ENCODE measurements at regions not wholly inside any gene's neighbourhood (a gene's known extent, or its start where the extent isn't known, plus 50 kb on each side); places are given as distances from the start of the nearest gene placed in this dataset.

DNA sequence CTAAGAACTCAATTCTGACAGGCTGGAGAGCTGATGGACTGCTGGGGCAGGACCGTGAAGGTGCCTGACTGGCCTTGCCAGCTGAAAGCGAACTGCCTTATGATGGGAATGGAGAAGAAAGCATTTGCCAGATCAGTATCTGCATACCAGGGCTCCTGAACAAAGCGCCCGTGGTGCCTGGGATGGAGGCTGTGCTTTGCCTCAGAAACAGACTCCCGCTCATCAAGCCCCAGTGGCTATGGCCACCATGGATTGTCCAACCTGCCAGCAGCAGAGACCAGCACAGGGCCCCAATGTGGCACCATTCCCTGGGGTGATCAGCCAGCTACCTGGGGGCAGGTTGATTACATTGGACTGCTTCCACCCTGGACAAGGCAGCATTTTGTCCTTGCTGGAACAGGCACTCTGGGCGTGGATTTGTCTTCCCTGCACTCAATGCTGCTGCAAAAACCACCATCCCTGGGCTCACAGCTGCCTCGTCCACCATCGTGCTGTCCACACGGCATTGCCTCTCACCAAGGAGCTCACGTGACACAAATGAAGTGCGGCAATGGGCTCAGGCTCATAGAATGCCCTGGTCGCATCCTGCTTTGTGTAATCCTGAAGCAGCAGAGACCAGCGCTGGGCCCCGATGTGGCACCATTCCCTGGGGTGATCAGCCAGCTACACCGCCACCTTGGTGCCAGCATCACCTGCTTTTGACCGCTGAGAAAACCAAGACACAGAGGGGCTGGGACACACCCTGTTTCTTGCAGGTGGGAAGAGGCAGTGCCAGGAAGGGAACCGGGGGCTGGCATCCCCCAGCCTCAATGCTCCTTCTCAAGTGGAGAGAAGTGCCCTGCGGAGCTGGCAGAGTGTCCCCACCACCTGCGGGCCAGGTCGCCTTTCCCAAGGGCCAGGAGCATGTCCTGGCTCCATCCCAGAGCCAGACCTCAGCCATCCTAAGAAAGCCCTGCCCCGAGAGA is 1367.5 kb downstream of the BRD1 start:
- Histone ChIP-seq H3K36me3 (ENCODE audit: low read depth) (no peaks in the 10 kb centered on the region), H3K4me3 (no peak overlapping the region), H2AFZ (no peak overlapping the region), H3K27me3 (replicated peaks; ENCODE audit: insufficient read depth) (no peaks in the 10 kb centered on the region), H4K20me1 (ENCODE audit: insufficient read depth) (no peaks in the 10 kb centered on the region), H3K9me2 (ENCODE audit: insufficient read depth) (no peaks in the 10 kb centered on the region), H3K4me2 (ENCODE audit: unreplicated experiment) (no peak overlapping the region), H3K27ac (no peak overlapping the region), H3K4me1 (ENCODE audit: insufficient read depth) (peaks cover 5% of the 10 kb centered on the region), H3K9me3 (ENCODE audit: low read depth) (no peaks in the 10 kb centered on the region), H3K79me2 (ENCODE audit: insufficient read depth) (no peaks in the 10 kb centered on the region), H3F3A (ENCODE audit: insufficient read depth) (peaks cover 7% of the 10 kb centered on the region; the same call in 1 of the 2 replicates), H3K9ac (no peak overlapping the region)
- no peak for DNase-seq
- in situ Hi-C loops (cut with MboI) = no loop called here
- 73% methylated on average over 21 of the region's 21 CpGs for WGBS, 2 experiments (ENCODE audit: low coverage in 1 of 2, low lambda C conversion rate in 2 of 2, missing lambda C conversion rate in 2 of 2)
- no peak for TF ChIP-seq EZH2 (IDR thresholded peaks at IDR 0.05; ENCODE audit: insufficient read depth, poor library complexity, severe bottlenecking)

DNA sequence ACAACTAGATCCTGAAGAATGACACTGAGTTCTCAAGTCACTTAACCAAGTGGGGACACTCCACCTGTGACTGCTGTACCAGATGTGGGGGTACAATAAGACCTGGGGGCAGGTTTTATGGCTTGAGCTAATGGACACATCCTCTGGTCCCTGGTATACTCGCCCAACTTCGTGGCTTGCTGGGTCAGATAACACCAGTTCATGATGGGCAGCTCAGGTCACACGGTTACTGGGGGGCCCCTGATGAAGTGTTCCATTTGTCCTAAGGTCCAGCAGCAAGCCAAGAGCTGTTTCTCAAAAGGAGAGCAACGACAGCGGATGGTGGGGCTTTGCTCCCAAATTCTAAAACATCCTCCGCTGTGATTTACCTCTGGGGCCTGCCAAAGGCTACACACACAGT is 1368.4 kb downstream of the BRD1 start:
- 75 to 76% methylated on average over 6 of the region's 6 CpGs for WGBS, 2 experiments (ENCODE audit: low coverage in 1 of 2, low lambda C conversion rate in 2 of 2, missing lambda C conversion rate in 2 of 2)
- in situ Hi-C loops (cut with MboI) = no loop called here
- H3K9ac ChIP-seq = no peak overlapping the region
- no peak overlapping the region for H3K27ac ChIP-seq
- no peak overlapping the region for H3K4me3 ChIP-seq
- no peaks in the 10 kb centered on the region for H3K9me2 ChIP-seq (ENCODE audit: insufficient read depth)
- no peak for TF ChIP-seq EZH2phosphoT487 (IDR thresholded peaks at IDR 0.05; ENCODE audit: insufficient read depth, low read depth)
- no peak for TF ChIP-seq EZH2 (IDR thresholded peaks at IDR 0.05; ENCODE audit: insufficient read depth, poor library complexity, severe bottlenecking)
- H3K27me3 ChIP-seq (replicated peaks; ENCODE audit: insufficient read depth) = no peaks in the 10 kb centered on the region
- H3K9me3 ChIP-seq (ENCODE audit: low read depth) = no peaks in the 10 kb centered on the region
- H4K20me1 ChIP-seq (ENCODE audit: insufficient read depth) = no peaks in the 10 kb centered on the region
- H3K79me2 ChIP-seq (ENCODE audit: insufficient read depth) = no peaks in the 10 kb centered on the region
- no peak overlapping the region for H2AFZ ChIP-seq
- peaks cover 7% of the 10 kb centered on the region; the same call in 1 of the 2 replicates for H3F3A ChIP-seq (ENCODE audit: insufficient read depth)
- DNase-seq = no peak
- H3K36me3 ChIP-seq (ENCODE audit: low read depth) = no peaks in the 10 kb centered on the region
- H3K4me1 ChIP-seq (ENCODE audit: insufficient read depth) = peaks cover 5% of the 10 kb centered on the region
- H3K4me2 ChIP-seq (ENCODE audit: unreplicated experiment) = no peak overlapping the region

DNA sequence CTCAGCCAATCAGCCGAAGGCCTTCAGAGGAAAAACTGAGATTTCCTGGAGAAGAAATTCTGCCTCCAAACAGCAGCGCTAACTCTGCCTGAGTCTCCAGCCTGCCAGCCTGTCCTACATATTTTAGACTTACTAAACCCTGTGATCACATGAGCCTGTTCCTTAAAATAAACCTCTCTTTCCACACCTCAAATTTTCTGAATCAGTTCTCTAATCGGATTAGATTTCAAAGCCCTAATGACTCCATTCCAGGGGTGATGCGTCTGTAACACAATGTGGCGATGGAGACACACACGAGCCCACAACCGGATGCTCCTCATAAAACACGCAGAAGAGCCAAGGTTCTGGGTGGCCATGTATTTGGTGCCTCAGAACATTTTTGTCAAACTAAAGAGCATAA is 1371.2 kb downstream of the BRD1 start:
- H3K9ac ChIP-seq = 0 out of 2 replicates have a peak overlapping the region, but pooled peaks have one; percentile 17
- in situ Hi-C loops (cut with MboI) = no loop called here
- H3K27me3 ChIP-seq (replicated peaks; ENCODE audit: insufficient read depth) = no peaks in the 10 kb centered on the region
- H3K79me2 ChIP-seq (ENCODE audit: insufficient read depth) = no peaks in the 10 kb centered on the region
- no peak overlapping the region for H3K4me2 ChIP-seq (ENCODE audit: unreplicated experiment)
- DNase-seq = peak; percentile 79
- no peaks in the 10 kb centered on the region for H3K36me3 ChIP-seq (ENCODE audit: low read depth)
- TF ChIP-seq EZH2 (IDR thresholded peaks at IDR 0.05; ENCODE audit: insufficient read depth, poor library complexity, severe bottlenecking) (no peak), EZH2phosphoT487 (IDR thresholded peaks at IDR 0.05; ENCODE audit: insufficient read depth, low read depth) (no peak)
- no peaks in the 10 kb centered on the region for H3K9me3 ChIP-seq (ENCODE audit: low read depth)
- H3K4me1 ChIP-seq (ENCODE audit: insufficient read depth) = peaks cover 5% of the 10 kb centered on the region
- H2AFZ ChIP-seq = no peak overlapping the region
- H3F3A ChIP-seq (ENCODE audit: insufficient read depth) = peaks cover 7% of the 10 kb centered on the region; the same call in 1 of the 2 replicates
- peak overlapping the region; percentile 36 for H3K27ac ChIP-seq
- no peaks in the 10 kb centered on the region for H4K20me1 ChIP-seq (ENCODE audit: insufficient read depth)
- no peaks in the 10 kb centered on the region for H3K9me2 ChIP-seq (ENCODE audit: insufficient read depth)
- no peak overlapping the region for H3K4me3 ChIP-seq
- 2 to 7% methylated on average over 8 of the region's 8 CpGs for WGBS, 2 experiments (ENCODE audit: low coverage in 1 of 2, low lambda C conversion rate in 2 of 2, missing lambda C conversion rate in 2 of 2)

DNA sequence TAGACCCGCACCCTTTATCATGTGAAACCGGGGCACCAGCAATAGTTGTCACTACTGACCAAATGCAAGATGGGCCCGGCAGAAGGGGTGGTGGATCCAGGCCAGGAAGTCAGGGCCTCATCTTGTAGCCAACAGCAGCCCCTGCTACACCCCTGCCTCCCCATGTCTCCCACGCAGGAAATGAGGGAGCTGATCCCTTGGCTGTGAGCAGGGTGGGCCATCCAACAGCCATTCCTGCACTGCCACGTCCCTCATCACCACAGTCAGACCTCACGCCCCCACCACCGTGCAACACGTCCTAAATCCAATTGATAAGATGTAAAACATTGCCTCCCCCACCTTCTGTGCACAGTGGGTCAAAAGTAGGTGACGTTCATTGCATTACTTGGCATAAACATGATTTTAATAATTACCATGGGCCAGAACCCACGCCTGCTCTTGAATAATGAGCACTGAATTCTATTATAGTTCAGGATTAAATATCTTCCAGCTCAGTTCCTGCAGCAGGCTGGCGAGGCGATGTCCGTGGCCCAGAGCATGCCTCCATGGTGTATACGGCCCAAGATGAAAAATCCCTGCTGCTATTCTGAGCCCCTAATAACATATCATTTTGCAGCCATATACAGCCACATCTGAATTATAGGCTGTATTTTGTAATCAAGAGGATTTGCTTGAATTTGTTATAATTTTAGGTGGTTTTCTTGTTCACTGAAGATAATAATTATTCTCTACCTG is 1373.8 kb downstream of the BRD1 start:
- no peaks in the 10 kb centered on the region for H3K9me3 ChIP-seq (ENCODE audit: low read depth)
- peaks cover 5% of the 10 kb centered on the region for H3K4me1 ChIP-seq (ENCODE audit: insufficient read depth)
- no peak overlapping the region for H3K27ac ChIP-seq
- H4K20me1 ChIP-seq (ENCODE audit: insufficient read depth) = no peaks in the 10 kb centered on the region
- WGBS, 2 experiments (ENCODE audit: low coverage in 1 of 2, low lambda C conversion rate in 2 of 2, missing lambda C conversion rate in 2 of 2) = 77 to 83% methylated on average over 14 of the region's 14 CpGs
- H3K9me2 ChIP-seq (ENCODE audit: insufficient read depth) = no peaks in the 10 kb centered on the region
- no peak overlapping the region for H3K4me2 ChIP-seq (ENCODE audit: unreplicated experiment)
- H2AFZ ChIP-seq = no peak overlapping the region
- DNase-seq = no peak
- in situ Hi-C loops (cut with MboI) = no loop called here
- no peaks in the 10 kb centered on the region for H3K27me3 ChIP-seq (replicated peaks; ENCODE audit: insufficient read depth)
- TF ChIP-seq EZH2phosphoT487 (IDR thresholded peaks at IDR 0.05; ENCODE audit: insufficient read depth, low read depth) = no peak
- no peak for TF ChIP-seq EZH2 (IDR thresholded peaks at IDR 0.05; ENCODE audit: insufficient read depth, poor library complexity, severe bottlenecking)
- H3K79me2 ChIP-seq (ENCODE audit: insufficient read depth) = no peaks in the 10 kb centered on the region
- H3F3A ChIP-seq (ENCODE audit: insufficient read depth) = peaks cover 7% of the 10 kb centered on the region; the same call in 1 of the 2 replicates
- H3K9ac ChIP-seq = no peak overlapping the region
- no peak overlapping the region for H3K4me3 ChIP-seq
- H3K36me3 ChIP-seq (ENCODE audit: low read depth) = no peaks in the 10 kb centered on the region
